Ascending aorta (tissue), 2 donors: ENCODE measurements at regions not wholly inside any gene's neighbourhood (a gene's known extent, or its start where the extent isn't known, plus 50 kb on each side); places are given as distances from the start of the nearest gene placed in this dataset.

Experiments used
- DNase-seq, 2 donors: peaks; one replicate each; pipeline ENCODE4 v3.0.0-alpha.2; 2019; ENCODE audit warnings: low spot score in 2 of 2
- H3K27ac ChIP-seq, 2 donors: fragments of 200-600 bp; sonication (generic); one replicate each; pipeline ENCODE4 v1.5.1; 2016 to 2017; ENCODE audit warnings: mild to moderate bottlenecking in 1 of 2
- H3K27me3 ChIP-seq: fragments of 200-600 bp; sonication (generic); one replicate; pipeline ENCODE4 v1.5.1; 2017
- H3K36me3 ChIP-seq, 2 donors: fragments of 200-600 bp; sonication (generic); one replicate each; pipeline ENCODE4 v1.5.1; 2016
- H3K4me1 ChIP-seq, 2 donors: fragments of 200-600 bp; sonication (generic); one replicate each; pipeline ENCODE4 v1.5.1; 2016 to 2017; ENCODE audit warnings: mild to moderate bottlenecking in 1 of 2
- H3K4me3 ChIP-seq, 2 donors: fragments of 200-600 bp; sonication (generic); one replicate each; pipeline ENCODE4 v1.5.1; 2016 to 2017; ENCODE audit warnings: mild to moderate bottlenecking in 1 of 2
- H3K9me3 ChIP-seq, 2 donors: fragments of 200-600 bp; sonication (generic); one replicate each; pipeline ENCODE4 v1.5.1; 2016
- CTCF ChIP-seq, 3 experiments: fragments of 200-600 bp in 2 of 3; fragments of 450-650 bp in 1 of 3; sonication (generic) in 2 of 3; IDR thresholded peaks; one replicate each; pipeline ENCODE4 v1.5.1; 2016 to 2019; ENCODE audit warnings: antibody characterized with exemption in 3 of 3, mild to moderate bottlenecking in 1 of 3, moderate library complexity in 1 of 3
- intact Hi-C: fragments of 100-400 bp; cut with DNase I; formaldehyde crosslinking; loops from one replicate; pipeline ENCODE4 v1.15.1; 2023

DNA sequence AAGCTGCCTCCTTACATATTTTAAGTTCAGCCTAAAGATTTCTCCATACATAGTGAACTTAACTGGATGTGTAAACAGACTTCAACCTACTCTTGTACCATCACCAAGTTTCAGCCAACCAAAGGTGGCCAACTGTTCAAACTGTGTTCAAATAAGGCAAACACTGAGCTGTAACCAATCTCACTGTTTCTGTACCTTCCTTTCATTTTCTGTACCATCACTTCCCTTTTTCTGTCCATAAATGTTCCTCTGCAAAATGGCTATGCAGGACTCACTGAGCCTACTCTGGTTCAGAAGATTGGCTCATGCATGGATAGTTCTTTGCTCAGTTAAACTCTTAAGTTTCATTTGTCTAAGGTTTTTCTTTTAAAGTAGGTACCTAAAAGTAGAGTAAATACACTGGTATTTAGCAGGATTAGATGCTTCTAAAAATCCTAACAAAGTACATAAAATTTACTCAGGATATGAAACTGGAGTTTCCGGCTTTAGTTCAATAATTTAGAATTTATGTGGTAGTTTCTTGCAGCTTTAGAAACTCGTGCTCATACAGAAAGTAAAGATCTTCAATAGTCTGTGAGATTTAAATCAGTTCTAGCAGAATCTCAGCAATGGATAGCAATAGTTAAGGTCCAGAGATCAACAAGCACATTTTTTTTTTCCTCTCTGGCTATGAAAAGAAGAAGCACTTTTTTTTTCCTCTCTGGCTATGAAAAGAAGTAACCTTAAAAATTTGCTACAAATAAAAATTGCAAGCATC, 282.0 kb upstream of the PPFIA2 start:
- H3K4me1 ChIP-seq = no peaks in the 10 kb centered on the region
- no peak for TF ChIP-seq CTCF (IDR thresholded peaks at IDR 0.05)
- intact Hi-C loops = no loop called here

GRCh38 chr12:82034769-82035168, 275.6 kb upstream of the PPFIA2 start:
- no peak for TF ChIP-seq CTCF (IDR thresholded peaks at IDR 0.05)
- DNase-seq = no peak
- Histone ChIP-seq H3K9me3 (peaks cover 0 to 10% of the 10 kb centered on the region in 2 donors), H3K4me3 (no peak overlapping the region), H3K36me3 (no peaks in the 10 kb centered on the region), H3K27me3 (no peaks in the 10 kb centered on the region), H3K27ac (no peak overlapping the region), H3K4me1 (no peaks in the 10 kb centered on the region)
- intact Hi-C loops = no loop called here

More for the DNA sequence above, 282.0 kb upstream of the PPFIA2 start:
- Histone ChIP-seq H3K36me3 (no peaks in the 10 kb centered on the region), H3K27ac (no peak overlapping the region), H3K27me3 (no peaks in the 10 kb centered on the region), H3K9me3 (no peaks in the 10 kb centered on the region), H3K4me3 (no peak overlapping the region)
- DNase-seq = no peak

DNA sequence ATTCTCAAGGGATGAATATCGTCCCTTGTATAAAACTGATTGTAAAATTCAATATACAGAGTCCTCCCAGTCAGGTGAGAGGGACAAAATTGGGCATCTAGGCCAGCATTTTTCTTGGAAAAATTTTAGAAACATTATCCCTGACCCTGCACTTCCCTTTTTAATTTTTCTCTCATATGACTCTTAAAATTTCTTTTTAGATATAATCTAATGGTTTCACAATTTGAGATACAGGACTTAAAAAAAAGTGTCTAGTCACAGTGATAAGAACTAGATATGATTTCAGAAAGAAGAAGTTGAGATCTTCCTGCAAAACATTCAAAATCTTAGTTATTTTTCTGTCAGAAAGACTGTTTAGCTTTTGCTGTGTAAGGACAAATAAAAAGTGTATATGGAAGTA, 270.8 kb upstream of the PPFIA2 start:
- DNase-seq = no peak
- intact Hi-C loops = no loop called here

DNA sequence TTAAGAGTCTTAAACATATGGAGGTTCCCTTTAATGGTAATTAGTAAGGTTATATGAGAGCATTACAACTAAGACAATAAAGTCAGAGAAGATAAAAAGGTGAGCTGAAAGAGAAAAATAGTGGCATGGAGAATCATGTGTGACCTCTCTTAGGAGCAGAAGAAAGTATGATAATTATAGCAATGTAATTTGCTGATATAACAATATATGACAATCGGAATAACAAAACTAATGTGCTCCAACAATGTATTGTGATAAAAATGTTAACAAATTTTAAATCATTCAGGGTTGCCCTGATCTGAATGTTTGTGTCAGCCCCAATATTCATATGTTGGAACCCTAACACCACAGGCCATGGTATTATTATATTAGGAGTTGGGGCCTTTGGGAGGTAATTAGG, 269.6 kb upstream of the PPFIA2 start:
- no peaks in the 10 kb centered on the region for H3K27me3 ChIP-seq
- intact Hi-C loops = no loop called here
- H3K4me3 ChIP-seq = no peak overlapping the region
- no peak for DNase-seq
- H3K4me1 ChIP-seq = no peaks in the 10 kb centered on the region
- no peak for TF ChIP-seq CTCF (IDR thresholded peaks at IDR 0.05)
- H3K36me3 ChIP-seq = no peaks in the 10 kb centered on the region
- no peaks in the 10 kb centered on the region for H3K9me3 ChIP-seq
- no peak overlapping the region for H3K27ac ChIP-seq

More for the DNA sequence above, 270.8 kb upstream of the PPFIA2 start:
- Histone ChIP-seq H3K4me3 (no peak overlapping the region), H3K36me3 (no peaks in the 10 kb centered on the region), H3K27me3 (no peaks in the 10 kb centered on the region), H3K27ac (no peak overlapping the region), H3K9me3 (peaks cover 0 to 6% of the 10 kb centered on the region in 2 donors), H3K4me1 (no peaks in the 10 kb centered on the region)
- no peak for TF ChIP-seq CTCF (IDR thresholded peaks at IDR 0.05)

DNA sequence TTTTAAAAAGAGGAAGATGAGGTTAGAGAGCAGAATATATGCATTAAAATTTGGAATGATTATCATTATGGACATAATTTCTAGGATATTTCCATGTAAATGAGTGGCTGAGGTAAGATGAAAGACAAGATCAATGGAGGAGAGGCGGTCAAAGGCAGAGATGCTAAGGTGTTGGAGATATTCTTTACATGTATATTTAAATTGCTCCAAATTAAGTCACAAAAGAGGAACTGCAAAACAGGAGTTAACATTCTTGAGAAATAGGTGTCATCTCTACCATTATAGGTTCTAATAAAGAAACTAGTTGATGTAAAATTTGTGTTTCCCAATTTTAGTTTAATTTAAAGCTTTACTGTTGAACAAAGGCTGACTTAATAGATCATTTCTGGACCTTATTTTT, 268.5 kb upstream of the PPFIA2 start:
- intact Hi-C loops = no loop called here
- no peak for DNase-seq
- no peak for TF ChIP-seq CTCF (IDR thresholded peaks at IDR 0.05)
- no peak overlapping the region for H3K4me3 ChIP-seq
- H3K27ac ChIP-seq = no peak overlapping the region
- H3K27me3 ChIP-seq = no peaks in the 10 kb centered on the region
- H3K36me3 ChIP-seq = no peaks in the 10 kb centered on the region
- no peaks in the 10 kb centered on the region for H3K9me3 ChIP-seq
- H3K4me1 ChIP-seq = no peaks in the 10 kb centered on the region
